H9 (cell line): ENCODE measurements at regions not wholly inside any gene's neighbourhood (a gene's known extent, or its start where the extent isn't known, plus 50 kb on each side); places are given as distances from the start of the nearest gene placed in this dataset.

ENCODE experiments used
- DNase-seq: peaks from one replicate; pipeline ENCODE4 v3.0.0-alpha.2; 2017
- H2AFZ ChIP-seq: one replicate; pipeline ENCODE4 v1.6.1; 2013; ENCODE audit warnings: mild to moderate bottlenecking, low read length, control low read depth, moderate library complexity
- H2AK5ac ChIP-seq: 2 replicates; pipeline ENCODE4 v1.6.1; 2013; ENCODE audit warnings: low read length, control low read depth, mixed read lengths; ENCODE audit not compliant: insufficient read length
- H2BK120ac ChIP-seq: one replicate; pipeline ENCODE4 v1.6.1; 2013; ENCODE audit warnings: low read depth, mild to moderate bottlenecking, low read length, control low read depth, inconsistent platforms; ENCODE audit not compliant: poor library complexity, severe bottlenecking
- H2BK12ac ChIP-seq: 2 replicates; pipeline ENCODE4 v1.6.1; 2013; ENCODE audit warnings: low read length, control low read depth, mixed read lengths, low read depth; ENCODE audit not compliant: insufficient read length
- H2BK15ac ChIP-seq: 2 replicates; pipeline ENCODE4 v1.6.1; 2013; ENCODE audit warnings: low read depth, low read length, control low read depth
- H2BK20ac ChIP-seq: one replicate; pipeline ENCODE4 v1.6.1; 2013; ENCODE audit warnings: low read depth, mild to moderate bottlenecking, low read length, control low read depth, inconsistent platforms; ENCODE audit not compliant: poor library complexity, severe bottlenecking
- H2BK5ac ChIP-seq: 2 replicates; pipeline ENCODE4 v1.6.1; 2013; ENCODE audit warnings: low read length, control low read depth, mixed read lengths; ENCODE audit not compliant: insufficient read length
- H3K14ac ChIP-seq: 2 replicates; pipeline ENCODE4 v1.6.1; 2013; ENCODE audit warnings: low read length, control low read depth; ENCODE audit not compliant: insufficient read depth
- H3K18ac ChIP-seq: 2 replicates; pipeline ENCODE4 v1.6.1; 2013; ENCODE audit warnings: low read depth, mild to moderate bottlenecking, mixed read lengths, low read length, control low read depth; ENCODE audit not compliant: insufficient read length
- H3K23ac ChIP-seq: 2 replicates; pipeline ENCODE4 v1.6.1; 2013; ENCODE audit warnings: low read length, control low read depth, mixed read lengths, low read depth; ENCODE audit not compliant: insufficient read length
- H3K23me2 ChIP-seq: 2 replicates; pipeline ENCODE4 v1.6.1; 2013; ENCODE audit warnings: low read depth, mild to moderate bottlenecking, mixed read lengths, low read length, control low read depth; ENCODE audit not compliant: insufficient read length, poor library complexity, severe bottlenecking
- H3K27ac ChIP-seq: 2 replicates; pipeline ENCODE4 v1.5.1; 2013; ENCODE audit warnings: low read length, control low read depth, mixed read lengths, low read depth; ENCODE audit not compliant: insufficient read length
- H3K27me3 ChIP-seq: 2 replicates; pipeline ENCODE4 v1.6.1; 2013; ENCODE audit warnings: low read length, control low read depth, inconsistent platforms; ENCODE audit not compliant: insufficient read depth
- H3K4ac ChIP-seq: 2 replicates; pipeline ENCODE4 v1.6.1; 2013; ENCODE audit warnings: low read depth, mild to moderate bottlenecking, control low read depth, inconsistent platforms, low read length, moderate library complexity
- H3K4me1 ChIP-seq: 2 replicates; pipeline ENCODE4 v1.6.1; 2013; ENCODE audit warnings: low read length, control low read depth, inconsistent platforms; ENCODE audit not compliant: insufficient read depth
- H3K4me2 ChIP-seq: 2 replicates; pipeline ENCODE4 v1.6.1; 2013; ENCODE audit warnings: low read length, control low read depth, mixed read lengths; ENCODE audit not compliant: insufficient read length, insufficient read depth
- H3K56ac ChIP-seq: 2 replicates; pipeline ENCODE4 v1.6.1; 2013; ENCODE audit warnings: low read depth, mild to moderate bottlenecking, mixed read lengths, low read length, control low read depth; ENCODE audit not compliant: insufficient read length
- H3K79me1 ChIP-seq: 2 replicates; pipeline ENCODE4 v1.6.1; 2013; ENCODE audit warnings: low read depth, mild to moderate bottlenecking, moderate library complexity, low read length, control low read depth, inconsistent platforms; ENCODE audit not compliant: insufficient read depth, poor library complexity, severe bottlenecking
- H3K79me2 ChIP-seq: 2 replicates; pipeline ENCODE4 v1.6.1; 2013; ENCODE audit warnings: low read length, control low read depth, inconsistent platforms; ENCODE audit not compliant: insufficient read depth
- H3K9ac ChIP-seq: 2 replicates; pipeline ENCODE4 v1.6.1; 2013; ENCODE audit warnings: low read length, control low read depth, mixed read lengths; ENCODE audit not compliant: insufficient read length; ENCODE audit errors: extremely low read depth
- H3K9me3 ChIP-seq: one replicate; pipeline ENCODE4 v1.6.1; 2013; ENCODE audit warnings: low read depth, low read length, inconsistent platforms; ENCODE audit not compliant: control insufficient read depth
- H3T11ph ChIP-seq: one replicate; pipeline ENCODE4 v1.6.1; 2013; ENCODE audit warnings: mild to moderate bottlenecking, low read length, control low read depth, inconsistent platforms
- H4K20me1 ChIP-seq: one replicate; pipeline ENCODE4 v1.6.1; 2013; ENCODE audit not compliant: control insufficient read depth, insufficient read length, insufficient read depth
- H4K5ac ChIP-seq: 2 replicates; pipeline ENCODE4 v1.6.1; 2013; ENCODE audit warnings: low read depth, mild to moderate bottlenecking, mixed read lengths, low read length, control low read depth; ENCODE audit not compliant: insufficient read length
- H4K8ac ChIP-seq: replicated peaks from 2 replicates; pipeline ENCODE4 v1.6.1; 2013; ENCODE audit warnings: low read length, control low read depth, mixed read lengths, low read depth; ENCODE audit not compliant: insufficient read length
- H4K91ac ChIP-seq: 2 replicates; pipeline ENCODE4 v1.6.1; 2013; ENCODE audit warnings: low read depth, mild to moderate bottlenecking, moderate library complexity, mixed read lengths, low read length, control low read depth; ENCODE audit not compliant: insufficient read length
- H3K27ac Mint-ChIP-seq, 3 experiments: 2 replicates in 2 of 3; 3 replicates in 1 of 3; pipeline ENCODE4 v1.8.0; 2020 to 2021; ENCODE audit warnings: mixed read lengths in 3 of 3, mild to moderate bottlenecking in 1 of 3, moderate library complexity in 1 of 3
- H3K27me3 Mint-ChIP-seq: 2 replicates; pipeline ENCODE4 v1.8.0; 2021; ENCODE audit warnings: low read depth, mild to moderate bottlenecking, moderate library complexity, mixed read lengths
- H3K36me3 Mint-ChIP-seq, 3 experiments: 2 replicates in 2 of 3; 3 replicates in 1 of 3; pipeline ENCODE4 v1.8.0; 2020 to 2021; ENCODE audit warnings: low read depth in 3 of 3, mixed read lengths in 3 of 3; ENCODE audit not compliant: insufficient read depth in 1 of 3
- H3K4me1 Mint-ChIP-seq, 2 experiments: 2 replicates each; pipeline ENCODE4 v1.8.0; 2020; ENCODE audit warnings: mixed read lengths in 2 of 2
- H3K4me3 Mint-ChIP-seq, 2 experiments: 2 replicates in 1 of 2; 3 replicates in 1 of 2; pipeline ENCODE4 v1.8.0; 2020 to 2021; ENCODE audit warnings: mild to moderate bottlenecking in 2 of 2, mixed read lengths in 2 of 2, moderate library complexity in 1 of 2
- H3K9me3 Mint-ChIP-seq, 2 experiments: 2 replicates in 1 of 2; 3 replicates in 1 of 2; pipeline ENCODE4 v1.8.0; 2020; ENCODE audit warnings: mild to moderate bottlenecking in 2 of 2, mixed read lengths in 2 of 2, moderate library complexity in 1 of 2
- CTCF ChIP-seq: fragments of 200-600 bp; sonication (generic); conservative IDR thresholded peaks from 3 replicates; pipeline ENCODE4 v1.8.0; 2021; ENCODE audit warnings: antibody characterized with exemption, mild to moderate bottlenecking
- WGBS: extraction: QIAGEN DNeasy Blood & Tissue Kit; methylation state at CpG from one replicate; pipeline ENCODE4 v1.1.7; 2013; ENCODE audit warnings: missing lambda C conversion rate, low lambda C conversion rate, mixed read lengths; ENCODE audit not compliant: insufficient read length; ENCODE audit errors: extremely low coverage; 5-methylcytosine and 5-hydroxymethylcytosine counted together

GRCh38 chr9:23545728-23546127 is 280.3 kb downstream of the ELAVL2 start:
- WGBS, result no CpG with 5 or more reads among the region's 3 CpGs
- no peak overlapping the region for H2AK5ac ChIP-seq
- H3K23me2 ChIP-seq, result no peaks in the 10 kb centered on the region
- Mint-ChIP-seq H3K27ac (no peak overlapping the region), H3K27me3 (peaks cover 4% of the 10 kb centered on the region; the same call in 1 of the 2 replicates), H3K36me3 (peaks cover 0 to 1% (median 0%) of the 10 kb centered on the region in 3 experiments; a peak in 1 of 7 replicates), H3K4me3 (no peak overlapping the region), H3K9me3 (peaks cover 0 to 2% of the 10 kb centered on the region in 2 experiments; a peak in 3 of 5 replicates), H3K4me1 (peaks cover 8 to 9% of the 10 kb centered on the region in 2 experiments)
- H3K14ac ChIP-seq, result no peak overlapping the region
- H2BK120ac ChIP-seq, result no peak overlapping the region
- H3K18ac ChIP-seq, result no peak overlapping the region
- no peak overlapping the region for H3K56ac ChIP-seq
- no peak overlapping the region for H4K5ac ChIP-seq
- no peak overlapping the region for H3K27ac ChIP-seq
- no peak overlapping the region for H3K23ac ChIP-seq
- H2AFZ ChIP-seq, result no peak overlapping the region
- TF ChIP-seq CTCF, result no peak
- no peaks in the 10 kb centered on the region for H3K9me3 ChIP-seq
- H4K91ac ChIP-seq, result no peak overlapping the region
- H3K4me2 ChIP-seq, result no peak overlapping the region
- no peaks in the 10 kb centered on the region for H3K4me1 ChIP-seq
- H3K79me1 ChIP-seq, result no peaks in the 10 kb centered on the region
- no peak overlapping the region for H4K8ac ChIP-seq
- no peak for DNase-seq
- H3T11ph ChIP-seq, result no peak overlapping the region
- no peak overlapping the region for H3K9ac ChIP-seq
- no peaks in the 10 kb centered on the region for H3K27me3 ChIP-seq
- no peak overlapping the region for H2BK15ac ChIP-seq
- no peak overlapping the region for H3K4ac ChIP-seq
- H3K79me2 ChIP-seq, result no peaks in the 10 kb centered on the region
- H2BK5ac ChIP-seq, result no peak overlapping the region
- no peak overlapping the region for H2BK20ac ChIP-seq
- no peak overlapping the region for H2BK12ac ChIP-seq
- no peaks in the 10 kb centered on the region for H4K20me1 ChIP-seq
